SJSA1 (cell line): ENCODE measurements at regions not wholly inside any gene's neighbourhood (a gene's known extent, or its start where the extent isn't known, plus 50 kb on each side); places are given as distances from the start of the nearest gene placed in this dataset.
"Not testable (repeated sequence)": the region's sequence is repeated elsewhere in the genome, so short reads cannot be mapped to it uniquely, and the experiment has no call there.

Experiments
- DNase-seq, 2 experiments: peaks; one replicate each; pipeline ENCODE4 v3.0.0-alpha.2; 2015 to 2020; ENCODE audit warnings: low spot score in 2 of 2, low read depth in 1 of 2
- H3K27ac ChIP-seq: fragments of 250-450 bp; sonication (Bioruptor Pico); 2 replicates; pipeline ENCODE4 v1.5.1; 2020; ENCODE audit warnings: mild to moderate bottlenecking, moderate library complexity
- H3K27me3 ChIP-seq: fragments of 250-450 bp; sonication (Bioruptor Pico); replicated peaks from 2 replicates; pipeline ENCODE4 v1.5.1; 2020; ENCODE audit warnings: mild to moderate bottlenecking, moderate library complexity
- H3K36me3 ChIP-seq: fragments of 250-450 bp; sonication (Bioruptor Pico); 2 replicates; pipeline ENCODE4 v1.5.1; 2020; ENCODE audit warnings: mild to moderate bottlenecking
- H3K4me1 ChIP-seq: fragments of 250-450 bp; sonication (Bioruptor Pico); replicated peaks from 2 replicates; pipeline ENCODE4 v1.6.1; 2021; ENCODE audit warnings: mild to moderate bottlenecking
- H3K4me3 ChIP-seq: fragments of 250-450 bp; sonication (Bioruptor Pico); 2 replicates; pipeline ENCODE4 v1.5.1; 2020; ENCODE audit warnings: mild to moderate bottlenecking
- H3K9me3 ChIP-seq: fragments of 250-450 bp; sonication (Bioruptor Pico); replicated peaks from 2 replicates; pipeline ENCODE4 v1.5.1; 2020; ENCODE audit warnings: mild to moderate bottlenecking

GRCh38 chr12:97616946-97617345 is 154.3 kb downstream of the RMST start:
- Histone ChIP-seq H3K27ac (no peak overlapping the region), H3K9me3 (no peaks in the 10 kb centered on the region), H3K4me1 (no peaks in the 10 kb centered on the region), H3K4me3 (no peak overlapping the region), H3K27me3 (no peaks in the 10 kb centered on the region), H3K36me3 (no peaks in the 10 kb centered on the region)
- DNase-seq = no peak

DNA sequence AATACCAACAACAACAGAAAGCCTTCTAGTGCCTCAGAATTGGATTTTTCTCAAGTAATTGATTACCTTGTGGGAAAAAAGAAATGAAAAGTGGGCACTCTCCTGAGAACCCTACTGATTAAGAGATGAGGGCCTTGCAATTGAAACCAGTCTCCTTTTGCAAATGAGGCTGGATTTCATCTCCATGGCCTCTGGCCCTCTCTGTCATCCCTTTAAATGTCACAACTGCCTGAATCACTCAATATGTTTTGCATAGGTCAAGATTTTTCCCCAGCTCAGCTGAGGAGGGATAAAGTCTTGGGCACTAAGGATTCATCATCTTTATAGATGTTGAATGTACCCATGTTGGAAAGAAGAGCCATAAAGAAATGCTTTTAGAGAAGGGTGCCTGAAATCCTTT is 166.4 kb downstream of the RMST start:
- no peaks in the 10 kb centered on the region for H3K9me3 ChIP-seq
- no peaks in the 10 kb centered on the region for H3K36me3 ChIP-seq
- no peak overlapping the region for H3K4me3 ChIP-seq
- no peak for DNase-seq
- no peaks in the 10 kb centered on the region for H3K27me3 ChIP-seq
- H3K4me1 ChIP-seq = no peaks in the 10 kb centered on the region
- no peak overlapping the region for H3K27ac ChIP-seq

DNA sequence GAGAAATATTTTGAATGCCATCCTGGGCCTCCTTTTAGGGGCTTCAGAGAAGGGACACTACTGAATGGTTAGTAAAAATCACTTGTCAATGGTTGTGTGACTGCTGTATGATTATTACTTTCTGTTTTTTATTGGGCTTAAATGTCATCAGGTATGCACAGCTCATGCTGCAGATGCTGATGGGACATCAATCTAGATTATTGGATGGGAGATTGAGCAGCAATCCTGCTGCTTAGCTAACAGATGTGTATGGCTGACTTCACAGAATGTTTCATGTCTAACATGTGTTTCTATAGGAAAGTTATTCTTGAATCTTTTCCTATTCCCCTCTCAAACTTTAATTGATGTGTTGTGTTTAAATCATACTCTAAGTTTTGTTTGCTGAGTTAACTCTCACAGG is 166.8 kb downstream of the RMST start:
- Histone ChIP-seq H3K27ac (no peak overlapping the region), H3K4me3 (no peak overlapping the region), H3K4me1 (no peaks in the 10 kb centered on the region), H3K36me3 (no peaks in the 10 kb centered on the region), H3K27me3 (no peaks in the 10 kb centered on the region), H3K9me3 (no peaks in the 10 kb centered on the region)
- DNase-seq = no peak

- H3K4me3 ChIP-seq = no peak overlapping the region
- DNase-seq = no peak
- no peaks in the 10 kb centered on the region for H3K9me3 ChIP-seq
- no peaks in the 10 kb centered on the region for H3K4me1 ChIP-seq
- H3K36me3 ChIP-seq = no peaks in the 10 kb centered on the region
- no peak overlapping the region for H3K27ac ChIP-seq
- H3K27me3 ChIP-seq = no peaks in the 10 kb centered on the region
Measured at GRCh38 chr12:97630356-97630755, 167.8 kb downstream of the RMST start.

GRCh38 chr12:97630875-97631274 is 168.3 kb downstream of the RMST start:
- Histone ChIP-seq H3K27me3 (no peaks in the 10 kb centered on the region), H3K9me3 (no peaks in the 10 kb centered on the region), H3K36me3 (no peaks in the 10 kb centered on the region), H3K27ac (no peak overlapping the region), H3K4me1 (no peaks in the 10 kb centered on the region), H3K4me3 (no peak overlapping the region)
- no peak for DNase-seq

GRCh38 chr12:97637770-97638169 is 175.2 kb downstream of the RMST start:
- H3K36me3 ChIP-seq = no peaks in the 10 kb centered on the region
- H3K4me1 ChIP-seq = no peaks in the 10 kb centered on the region
- H3K27ac ChIP-seq = no peak overlapping the region
- no peaks in the 10 kb centered on the region for H3K27me3 ChIP-seq
- H3K9me3 ChIP-seq = no peaks in the 10 kb centered on the region
- DNase-seq = no peak
- no peak overlapping the region for H3K4me3 ChIP-seq

- H3K4me1 ChIP-seq = no peaks in the 10 kb centered on the region
- no peaks in the 10 kb centered on the region for H3K9me3 ChIP-seq
- H3K4me3 ChIP-seq = no peak overlapping the region
- no peaks in the 10 kb centered on the region for H3K36me3 ChIP-seq
- no peaks in the 10 kb centered on the region for H3K27me3 ChIP-seq
- H3K27ac ChIP-seq = no peak overlapping the region
- no peak for DNase-seq
Measured at GRCh38 chr12:97638739-97639138, 176.1 kb downstream of the RMST start.

DNA sequence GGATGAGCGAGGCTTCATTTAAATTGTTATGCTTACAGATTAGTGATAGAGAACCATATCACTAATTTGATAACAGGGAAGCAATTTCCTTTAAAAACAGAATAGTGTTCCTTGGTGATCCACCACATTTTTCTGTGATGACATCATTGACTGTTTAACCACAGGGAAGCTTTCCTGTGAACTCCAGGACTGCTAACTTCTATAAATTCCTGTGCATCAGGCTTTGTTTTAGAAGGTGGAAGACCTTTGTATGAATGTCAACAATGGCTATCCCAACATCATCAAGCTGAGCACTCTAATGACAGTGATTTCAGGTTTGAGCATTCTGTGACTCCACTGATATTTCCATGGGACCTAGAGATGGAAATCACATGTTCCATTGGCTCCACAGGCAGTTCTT is 177.1 kb downstream of the RMST start:
- DNase-seq = no peak
- no peak overlapping the region for H3K4me3 ChIP-seq
- no peaks in the 10 kb centered on the region for H3K36me3 ChIP-seq

DNA sequence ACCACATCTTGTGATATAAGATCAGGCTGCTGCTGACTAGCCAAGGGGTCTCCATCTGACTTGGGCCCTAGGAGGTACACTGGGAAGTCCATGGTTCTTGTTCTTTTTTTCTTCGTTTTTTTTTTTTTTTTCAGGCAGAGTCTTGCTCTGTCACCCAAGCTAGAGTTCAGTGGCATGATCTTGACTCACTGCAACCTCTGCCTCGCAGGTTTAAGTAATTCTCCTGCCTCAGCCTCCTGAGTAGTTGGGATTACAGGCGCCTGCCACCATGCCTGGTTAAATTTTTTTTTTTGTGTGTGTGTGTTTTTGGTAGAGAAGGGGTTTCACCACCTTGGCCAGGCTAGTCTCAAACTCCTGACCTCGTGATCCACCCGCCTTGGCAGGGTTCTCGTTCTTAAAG is 178.2 kb downstream of the RMST start:
- H3K27me3 ChIP-seq = no peaks in the 10 kb centered on the region
- no peaks in the 10 kb centered on the region for H3K9me3 ChIP-seq
- H3K4me3 ChIP-seq = no peak overlapping the region
- H3K4me1 ChIP-seq = no peaks in the 10 kb centered on the region
- H3K36me3 ChIP-seq = no peaks in the 10 kb centered on the region
- no peak for DNase-seq
- H3K27ac ChIP-seq = no peak overlapping the region

More for the DNA sequence above, 177.1 kb downstream of the RMST start:
- no peaks in the 10 kb centered on the region for H3K9me3 ChIP-seq
- H3K27me3 ChIP-seq = no peaks in the 10 kb centered on the region
- H3K4me1 ChIP-seq = no peaks in the 10 kb centered on the region
- H3K27ac ChIP-seq = no peak overlapping the region

- H3K27me3 ChIP-seq = no peaks in the 10 kb centered on the region
- no peak overlapping the region for H3K27ac ChIP-seq
- no peaks in the 10 kb centered on the region for H3K4me1 ChIP-seq
- H3K9me3 ChIP-seq = no peaks in the 10 kb centered on the region
- no peaks in the 10 kb centered on the region for H3K36me3 ChIP-seq
- H3K4me3 ChIP-seq = no peak overlapping the region
- DNase-seq = no peak
Measured at GRCh38 chr12:97642911-97643310, 180.3 kb downstream of the RMST start.

- Histone ChIP-seq H3K4me1 (no peaks in the 10 kb centered on the region), H3K27ac (no peak overlapping the region), H3K4me3 (no peak overlapping the region), H3K9me3 (no peaks in the 10 kb centered on the region), H3K36me3 (no peaks in the 10 kb centered on the region), H3K27me3 (no peaks in the 10 kb centered on the region)
- DNase-seq = no peak
Measured at GRCh38 chr12:97643924-97644323, 181.3 kb downstream of the RMST start.

DNA sequence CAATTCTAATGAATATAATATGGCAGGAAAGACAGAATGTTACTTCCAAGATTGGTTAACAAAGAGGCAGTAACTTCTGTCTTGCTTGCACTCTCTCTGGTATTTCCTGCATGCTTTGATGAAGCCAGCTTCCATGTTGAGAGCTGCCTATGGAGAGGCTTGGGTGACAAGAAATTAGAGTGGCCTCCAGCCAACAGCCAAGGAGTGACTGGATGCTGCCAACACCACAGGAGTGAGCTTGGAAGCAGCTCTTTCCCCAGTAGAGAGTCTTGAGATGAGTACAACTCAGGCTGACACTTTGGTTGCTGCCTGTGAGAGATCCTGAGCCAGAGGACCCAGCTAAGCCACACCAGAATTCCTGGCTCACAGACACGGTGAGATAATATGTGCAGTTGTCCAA is 183.1 kb downstream of the RMST start:
- H3K9me3 ChIP-seq = no peaks in the 10 kb centered on the region
- H3K27ac ChIP-seq = no peak overlapping the region
- no peaks in the 10 kb centered on the region for H3K4me1 ChIP-seq
- no peak overlapping the region for H3K4me3 ChIP-seq
- H3K27me3 ChIP-seq = no peaks in the 10 kb centered on the region
- no peaks in the 10 kb centered on the region for H3K36me3 ChIP-seq
- no peak for DNase-seq

GRCh38 chr12:97647142-97647541 is 184.5 kb downstream of the RMST start:
- Histone ChIP-seq H3K4me1 (no peaks in the 10 kb centered on the region), H3K36me3 (no peaks in the 10 kb centered on the region), H3K27ac (no peak overlapping the region), H3K9me3 (no peaks in the 10 kb centered on the region), H3K4me3 (no peak overlapping the region), H3K27me3 (no peaks in the 10 kb centered on the region)
- no peak for DNase-seq

DNA sequence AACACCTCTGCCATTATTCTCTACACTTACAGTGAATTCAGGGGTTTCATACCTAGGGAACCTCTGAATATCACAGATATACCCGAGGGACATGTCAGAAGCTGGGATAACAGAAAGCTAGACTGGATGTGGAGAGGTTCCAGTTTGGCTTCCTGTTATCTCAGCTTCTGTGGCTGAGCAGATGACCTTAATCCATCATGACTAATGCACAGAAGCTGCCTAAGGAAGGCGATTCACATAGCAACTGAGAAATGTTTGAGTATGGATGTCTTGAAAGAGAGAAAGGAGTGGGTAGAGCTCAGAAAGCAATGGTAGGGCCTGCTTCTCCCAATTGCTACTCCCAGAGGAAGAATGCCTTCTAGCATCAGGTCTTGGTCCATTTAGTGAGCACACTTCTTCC is 187.6 kb downstream of the RMST start:
- Histone ChIP-seq H3K27ac (no peak overlapping the region), H3K27me3 (no peaks in the 10 kb centered on the region), H3K9me3 (no peaks in the 10 kb centered on the region), H3K4me1 (no peaks in the 10 kb centered on the region), H3K4me3 (no peak overlapping the region), H3K36me3 (no peaks in the 10 kb centered on the region)
- no peak for DNase-seq

GRCh38 chr12:97656548-97656947 is 193.9 kb downstream of the RMST start:
- H3K36me3 ChIP-seq, H3K9me3 ChIP-seq, H3K27me3 ChIP-seq, H3K4me1 ChIP-seq, H3K4me3 ChIP-seq, DNase-seq, H3K27ac ChIP-seq: not testable (repeated sequence)
